Activated CD4-positive, alpha-beta memory T cell treated with anti-CD3 and anti-CD28 coated beads, Interleukin-2, amount 10 ng/mL, durations not matched to agents 7 days and 5 days (primary cell): ENCODE measurements at regions not wholly inside any gene's neighbourhood (a gene's known extent, or its start where the extent isn't known, plus 50 kb on each side); places are given as distances from the start of the nearest gene placed in this dataset.

ENCODE experiments used
- CTCF ChIA-PET: fragments of 350-600 bp; sonication (Branson Sonifier 250); formaldehyde crosslinking; loops from one replicate; lab custom pipeline; 2021; ENCODE audit warnings: antibody characterized with exemption, inconsistent platforms; lab: Charles Lee
- POLR2A ChIA-PET: fragments of 350-600 bp; sonication (Branson Sonifier 250); formaldehyde crosslinking; loops from one replicate; lab custom pipeline; 2021; ENCODE audit warnings: antibody characterized with exemption; lab: Charles Lee
- DNase-seq: peaks from one replicate; pipeline ENCODE4 v3.0.0-alpha.2; 2020
- H3K27ac Mint-ChIP-seq: one replicate; pipeline ENCODE4 v1.8.0; 2021; ENCODE audit warnings: mild to moderate bottlenecking, mixed read lengths
- H3K27me3 Mint-ChIP-seq: one replicate; pipeline ENCODE4 v1.8.0; 2021; ENCODE audit warnings: mixed read lengths
- H3K36me3 Mint-ChIP-seq: one replicate; pipeline ENCODE4 v1.8.0; 2021; ENCODE audit warnings: low read depth, mixed read lengths
- H3K4me1 Mint-ChIP-seq: one replicate; pipeline ENCODE4 v1.8.0; 2021; ENCODE audit warnings: mixed read lengths
- H3K4me3 Mint-ChIP-seq: one replicate; pipeline ENCODE4 v1.8.0; 2021; ENCODE audit warnings: mild to moderate bottlenecking, mixed read lengths
- H3K9me3 Mint-ChIP-seq: one replicate; pipeline ENCODE4 v1.8.0; 2021; ENCODE audit warnings: mixed read lengths

DNA sequence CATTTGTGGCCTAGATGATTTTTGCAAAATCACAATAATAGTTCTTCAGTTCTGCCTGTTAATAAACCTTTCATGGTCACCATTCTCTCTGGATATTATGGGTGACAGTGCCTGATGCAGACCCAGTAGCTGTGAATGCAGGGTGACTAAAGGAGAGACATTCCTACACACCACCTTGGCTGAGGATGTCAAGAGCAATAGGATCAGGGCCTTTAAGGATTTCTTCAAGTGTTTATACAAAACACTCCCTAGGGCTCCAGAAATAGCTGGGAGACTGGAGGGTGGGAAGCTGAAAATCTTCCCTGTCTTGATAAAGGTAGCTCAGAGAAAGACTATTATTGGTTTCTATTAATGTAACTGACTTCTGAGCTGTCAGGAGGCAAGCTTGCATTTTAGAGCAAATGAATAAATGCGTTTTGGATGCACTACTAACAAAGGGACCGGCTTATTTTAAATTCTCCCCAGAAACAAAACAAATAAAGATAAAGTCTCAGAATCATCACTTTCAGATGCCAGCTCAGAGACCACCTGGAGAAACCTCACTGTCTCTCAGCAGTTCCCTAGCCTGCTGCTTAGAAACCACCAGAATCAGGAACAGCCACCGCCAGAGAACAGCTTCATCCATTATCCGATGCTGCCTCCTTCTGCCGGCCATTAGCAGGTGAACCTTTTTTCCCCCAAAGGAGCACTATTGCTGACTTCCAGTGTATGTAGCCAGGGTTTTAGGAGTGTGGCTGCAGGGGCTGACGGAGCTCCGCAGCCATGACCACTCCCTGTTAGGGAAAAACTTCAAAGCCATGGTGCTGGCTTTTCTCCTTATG is 171.4 kb upstream of the DYNLRB2 start:
- Mint-ChIP-seq H3K27ac (no peak overlapping the region), H3K27me3 (peaks cover 4% of the 10 kb centered on the region), H3K9me3 (peaks cover 2% of the 10 kb centered on the region), H3K4me1 (no peaks in the 10 kb centered on the region), H3K4me3 (no peak overlapping the region), H3K36me3 (no peaks in the 10 kb centered on the region)
- ChIA-PET POLR2A (no interaction called here), CTCF (no interaction called here)
- DNase-seq, result no peak

DNA sequence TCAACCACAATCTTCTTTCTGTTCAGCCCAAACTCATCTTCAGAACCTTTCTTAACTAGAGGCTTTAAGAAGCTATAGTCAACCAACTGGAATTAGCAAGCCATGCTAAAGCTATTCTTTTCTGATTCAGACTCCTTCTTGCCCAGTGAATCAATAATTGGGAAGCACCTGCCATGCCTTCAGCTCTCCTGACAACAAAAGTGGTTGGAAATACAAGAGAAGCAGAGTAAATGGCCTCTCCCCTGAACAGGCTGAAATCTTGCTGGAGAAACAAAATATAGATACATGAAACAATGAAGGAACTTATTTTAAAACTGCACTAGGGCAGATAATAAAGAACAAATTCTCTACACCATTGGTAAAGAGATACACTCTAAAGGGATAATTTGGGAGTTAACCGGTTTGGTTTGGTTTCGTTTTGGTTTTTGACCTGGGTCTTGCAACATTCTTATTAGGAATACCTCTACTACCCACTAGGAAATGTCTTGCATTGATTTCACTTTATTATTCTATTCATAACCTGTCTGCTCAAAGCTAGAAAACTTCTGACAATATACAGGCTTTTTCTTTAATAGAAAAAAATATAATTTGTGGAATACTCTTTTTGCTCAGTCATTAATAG is 173.6 kb upstream of the DYNLRB2 start:
- no peaks in the 10 kb centered on the region for H3K4me1 Mint-ChIP-seq
- H3K36me3 Mint-ChIP-seq, result no peaks in the 10 kb centered on the region
- POLR2A ChIA-PET, result no interaction called here
- no peak overlapping the region for H3K27ac Mint-ChIP-seq
- no peak for DNase-seq
- no peak overlapping the region for H3K4me3 Mint-ChIP-seq
- no peaks in the 10 kb centered on the region for H3K9me3 Mint-ChIP-seq
- CTCF ChIA-PET, result no interaction called here
- H3K27me3 Mint-ChIP-seq, result peaks cover 11% of the 10 kb centered on the region

DNA sequence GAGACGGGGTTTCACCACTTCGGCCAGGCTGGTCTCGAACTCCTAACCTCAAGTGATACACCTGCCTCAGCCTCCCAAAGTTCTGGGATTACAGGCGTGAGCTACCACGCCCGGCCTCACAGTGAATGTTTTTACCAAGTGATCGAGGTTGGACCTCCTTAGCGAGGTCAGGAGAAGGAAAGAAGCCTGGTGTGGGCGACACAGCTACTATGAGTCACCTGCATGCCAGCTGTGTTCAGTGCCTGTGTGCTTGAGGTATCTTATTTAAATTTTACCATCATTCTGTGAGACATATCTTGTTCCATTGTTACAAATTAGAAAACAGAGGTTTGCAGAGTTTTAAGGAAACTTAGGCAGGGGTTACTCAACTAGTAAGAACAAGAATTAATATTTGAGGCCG is 174.8 kb upstream of the DYNLRB2 start:
- CTCF ChIA-PET, result no interaction called here

DNA sequence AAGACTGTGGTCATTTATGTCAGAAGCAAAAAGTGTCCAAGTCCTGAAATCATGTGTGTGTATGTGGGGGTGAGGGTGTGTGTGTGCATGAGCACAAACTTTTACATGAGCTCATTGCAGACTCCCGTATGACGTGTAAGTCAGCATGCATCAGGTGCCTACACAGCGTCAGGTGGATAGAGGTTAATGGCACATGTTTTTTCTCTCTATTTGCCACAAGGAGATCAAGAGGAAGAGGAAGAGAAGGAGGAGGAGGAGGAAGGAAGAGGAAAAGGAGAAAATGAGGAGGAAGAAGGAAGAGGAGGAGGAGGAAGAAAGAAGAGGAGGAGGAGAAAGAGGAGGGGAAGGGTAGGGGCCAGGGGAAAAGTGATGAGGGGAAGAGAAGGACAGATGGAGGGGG is 178.0 kb upstream of the DYNLRB2 start:
- CTCF ChIA-PET, result no interaction called here

More for the DNA sequence above, 174.8 kb upstream of the DYNLRB2 start:
- Mint-ChIP-seq H3K4me3 (no peak overlapping the region), H3K9me3 (no peaks in the 10 kb centered on the region), H3K27ac (no peak overlapping the region), H3K27me3 (peaks cover 13% of the 10 kb centered on the region), H3K36me3 (no peaks in the 10 kb centered on the region), H3K4me1 (no peaks in the 10 kb centered on the region)
- POLR2A ChIA-PET, result no interaction called here
- no peak for DNase-seq

DNA sequence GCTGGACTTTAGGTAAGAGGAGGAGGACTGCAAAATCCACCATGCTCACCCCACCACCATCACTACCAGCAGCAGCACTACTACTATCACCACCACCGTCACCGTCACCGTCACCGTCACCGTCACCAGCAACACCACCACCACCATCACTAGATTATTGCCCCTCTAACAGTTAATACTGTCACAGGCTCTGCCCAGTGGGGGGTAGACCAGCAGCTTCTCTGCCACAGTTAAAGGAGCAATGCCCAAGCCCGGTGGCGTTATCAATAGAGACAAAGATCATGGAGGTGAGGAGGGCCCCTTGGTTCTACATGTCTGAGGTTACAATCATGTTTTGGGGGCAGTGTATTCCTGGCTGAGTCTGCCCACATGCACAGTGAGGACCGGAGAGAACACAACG is 184.4 kb upstream of the DYNLRB2 start:
- ChIA-PET POLR2A (no interaction called here), CTCF (no interaction called here)
- H3K27ac Mint-ChIP-seq, result no peak overlapping the region
- DNase-seq, result no peak
- no peaks in the 10 kb centered on the region for H3K9me3 Mint-ChIP-seq
- H3K27me3 Mint-ChIP-seq, result peaks cover 11% of the 10 kb centered on the region
- H3K4me3 Mint-ChIP-seq, result no peak overlapping the region
- H3K4me1 Mint-ChIP-seq, result no peaks in the 10 kb centered on the region
- no peaks in the 10 kb centered on the region for H3K36me3 Mint-ChIP-seq

More for the DNA sequence above, 178.0 kb upstream of the DYNLRB2 start:
- Mint-ChIP-seq H3K36me3 (no peaks in the 10 kb centered on the region), H3K4me1 (no peaks in the 10 kb centered on the region), H3K27me3 (peaks cover 13% of the 10 kb centered on the region), H3K27ac (no peak overlapping the region), H3K9me3 (no peaks in the 10 kb centered on the region), H3K4me3 (no peak overlapping the region)
- POLR2A ChIA-PET, result no interaction called here
- DNase-seq, result no peak

DNA sequence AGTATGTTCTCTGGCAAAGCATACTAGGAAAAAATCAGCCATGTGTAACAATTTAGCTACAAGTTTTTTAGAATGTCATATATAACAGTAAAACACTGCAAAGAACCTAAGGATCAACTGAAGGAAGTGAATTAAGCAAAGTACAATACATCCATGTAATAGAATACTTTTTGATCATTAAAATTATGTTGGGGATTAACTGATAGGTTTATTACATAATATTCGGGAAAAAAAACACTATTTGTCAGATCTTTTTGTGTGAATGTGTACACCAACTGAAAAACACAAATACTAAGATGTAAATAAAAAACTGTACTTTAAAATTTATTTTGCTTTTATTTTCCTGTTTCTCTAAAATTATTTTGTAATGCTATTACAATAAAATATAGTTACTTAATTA is 185.5 kb upstream of the DYNLRB2 start:
- POLR2A ChIA-PET, result no interaction called here
- Mint-ChIP-seq H3K36me3 (no peaks in the 10 kb centered on the region), H3K27ac (no peak overlapping the region), H3K27me3 (peaks cover 11% of the 10 kb centered on the region), H3K9me3 (no peaks in the 10 kb centered on the region), H3K4me3 (no peak overlapping the region), H3K4me1 (no peaks in the 10 kb centered on the region)
- CTCF ChIA-PET, result no interaction called here
- no peak for DNase-seq

DNA sequence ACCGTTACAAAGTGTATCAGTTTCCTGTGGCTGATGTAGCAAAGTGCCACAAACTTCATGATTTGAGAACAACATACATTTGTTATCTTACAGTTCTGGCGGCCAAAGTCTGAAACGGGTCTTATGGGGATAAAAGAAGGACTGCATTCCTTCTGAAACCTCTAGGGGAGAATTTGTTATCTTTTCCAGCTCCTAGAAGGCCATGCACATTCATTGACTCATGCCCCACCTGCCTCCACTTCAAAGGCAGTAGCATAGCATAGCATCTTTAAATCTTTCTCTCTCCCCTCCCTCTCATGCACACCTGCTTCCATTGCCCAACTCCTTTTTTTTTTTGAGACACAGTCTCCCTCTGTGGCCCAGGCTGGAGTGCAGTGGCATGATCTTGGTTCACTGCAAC is 190.7 kb upstream of the DYNLRB2 start:
- CTCF ChIA-PET, result no interaction called here

DNA sequence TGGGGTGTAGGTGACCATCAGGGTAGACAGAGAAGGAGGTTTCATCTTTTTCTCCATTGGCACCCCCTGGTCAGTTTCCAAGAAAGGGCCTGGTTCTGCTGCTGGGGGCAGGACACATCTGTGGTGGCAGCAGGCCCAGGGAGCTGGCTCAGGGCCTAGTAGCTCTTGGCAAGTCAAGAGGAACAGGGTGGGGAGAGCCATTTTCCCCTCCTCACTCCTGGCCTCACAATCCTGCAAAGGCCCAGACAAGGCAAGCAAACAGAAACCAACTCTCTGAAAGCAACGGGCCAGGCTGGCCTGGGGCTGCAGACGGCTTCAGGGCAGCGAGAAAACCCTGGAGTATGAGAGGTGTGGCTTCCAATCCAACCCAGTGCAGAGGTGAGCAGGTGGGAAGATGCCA is 192.9 kb upstream of the DYNLRB2 start:
- POLR2A ChIA-PET, result no interaction called here
- Mint-ChIP-seq H3K9me3 (peaks cover 3% of the 10 kb centered on the region), H3K36me3 (no peaks in the 10 kb centered on the region), H3K4me3 (no peak overlapping the region), H3K27me3 (peaks cover 8% of the 10 kb centered on the region), H3K4me1 (no peaks in the 10 kb centered on the region), H3K27ac (no peak overlapping the region)
- CTCF ChIA-PET, result no interaction called here
- DNase-seq, result no peak

More for the DNA sequence above, 190.7 kb upstream of the DYNLRB2 start:
- H3K27me3 Mint-ChIP-seq, result peaks cover 9% of the 10 kb centered on the region
- H3K9me3 Mint-ChIP-seq, result peaks cover 3% of the 10 kb centered on the region
- H3K27ac Mint-ChIP-seq, result no peak overlapping the region
- POLR2A ChIA-PET, result no interaction called here
- no peak for DNase-seq
- H3K36me3 Mint-ChIP-seq, result no peaks in the 10 kb centered on the region
- no peaks in the 10 kb centered on the region for H3K4me1 Mint-ChIP-seq
- H3K4me3 Mint-ChIP-seq, result no peak overlapping the region

DNA sequence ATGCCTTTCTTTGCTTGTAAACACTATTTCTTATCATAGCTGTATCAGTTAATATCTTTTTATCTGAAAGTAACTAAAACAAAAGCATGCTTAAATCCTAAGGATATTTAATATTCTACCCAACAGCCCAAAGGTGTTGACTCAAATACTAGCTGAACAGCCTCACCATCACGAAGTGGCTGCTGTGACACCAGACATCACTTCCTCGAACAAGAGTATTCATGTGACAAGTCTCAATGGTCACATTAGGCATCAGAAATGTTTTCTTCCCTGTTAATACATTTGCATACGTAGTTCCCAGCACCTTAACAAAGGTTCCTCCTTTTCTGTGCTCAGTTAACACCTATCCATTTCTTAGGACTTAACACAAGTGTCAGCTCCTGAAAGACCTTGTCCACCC is 193.8 kb upstream of the DYNLRB2 start:
- peaks cover 3% of the 10 kb centered on the region for H3K9me3 Mint-ChIP-seq
- POLR2A ChIA-PET, result no interaction called here
- CTCF ChIA-PET, result no interaction called here
- H3K27ac Mint-ChIP-seq, result no peak overlapping the region
- no peaks in the 10 kb centered on the region for H3K36me3 Mint-ChIP-seq
- H3K4me3 Mint-ChIP-seq, result no peak overlapping the region
- peaks cover 7% of the 10 kb centered on the region for H3K27me3 Mint-ChIP-seq
- H3K4me1 Mint-ChIP-seq, result no peaks in the 10 kb centered on the region
- DNase-seq, result no peak

DNA sequence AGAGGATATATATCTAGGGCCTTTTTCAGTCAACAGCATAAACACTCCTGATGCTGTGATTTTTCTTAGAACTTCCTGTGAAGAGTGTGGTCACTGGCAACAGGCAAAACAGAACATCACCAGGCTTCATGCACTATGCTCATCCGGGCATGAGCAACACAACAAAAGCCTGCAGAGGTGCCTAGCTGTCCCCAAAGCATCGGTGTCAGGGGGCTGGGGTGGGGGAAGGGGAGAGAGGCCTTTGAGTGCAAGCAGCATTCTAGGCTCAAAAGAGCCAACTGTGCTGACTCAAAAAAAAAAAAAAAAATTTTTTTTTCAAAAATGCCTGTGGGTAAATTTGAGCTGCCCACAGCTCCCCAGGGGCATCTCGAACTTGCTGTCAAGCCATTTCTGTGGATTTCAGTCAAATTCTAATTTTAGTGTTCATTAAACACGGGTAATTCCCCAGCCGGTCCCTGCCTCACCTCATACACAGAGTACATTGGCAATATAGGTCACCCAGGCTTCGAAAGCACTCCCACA is 194.6 kb upstream of the DYNLRB2 start:
- no peak overlapping the region for H3K27ac Mint-ChIP-seq
- H3K4me1 Mint-ChIP-seq, result no peaks in the 10 kb centered on the region
- no peaks in the 10 kb centered on the region for H3K36me3 Mint-ChIP-seq
- POLR2A ChIA-PET, result no interaction called here
- H3K4me3 Mint-ChIP-seq, result no peak overlapping the region
- peaks cover 3% of the 10 kb centered on the region for H3K9me3 Mint-ChIP-seq
- no peak for DNase-seq
- CTCF ChIA-PET, result no interaction called here
- H3K27me3 Mint-ChIP-seq, result peaks cover 6% of the 10 kb centered on the region

DNA sequence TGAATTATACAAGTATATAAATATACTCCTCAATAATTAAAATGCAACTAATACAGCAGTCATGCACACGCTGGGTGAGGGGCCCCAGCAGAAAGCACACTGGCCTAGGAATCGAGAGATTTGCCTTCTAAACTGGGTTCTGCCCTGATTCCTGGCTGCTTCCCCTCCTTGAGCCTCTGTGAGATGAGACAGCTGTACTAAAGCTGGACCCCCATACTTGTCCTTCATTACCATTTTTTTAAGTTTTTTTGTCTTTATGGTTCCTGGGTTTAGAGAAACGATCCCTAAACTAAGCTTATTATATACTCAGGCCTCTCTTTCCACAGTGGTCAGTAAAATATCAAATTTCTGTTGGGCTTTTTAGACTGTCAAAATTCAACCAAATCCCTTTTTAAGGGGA is 195.1 kb upstream of the DYNLRB2 start:
- no peaks in the 10 kb centered on the region for H3K36me3 Mint-ChIP-seq
- peaks cover 9% of the 10 kb centered on the region for H3K27me3 Mint-ChIP-seq
- POLR2A ChIA-PET, result no interaction called here
- no peaks in the 10 kb centered on the region for H3K4me1 Mint-ChIP-seq
- H3K4me3 Mint-ChIP-seq, result no peak overlapping the region
- no peak for DNase-seq
- CTCF ChIA-PET, result no interaction called here
- H3K9me3 Mint-ChIP-seq, result peaks cover 3% of the 10 kb centered on the region
- H3K27ac Mint-ChIP-seq, result no peak overlapping the region

DNA sequence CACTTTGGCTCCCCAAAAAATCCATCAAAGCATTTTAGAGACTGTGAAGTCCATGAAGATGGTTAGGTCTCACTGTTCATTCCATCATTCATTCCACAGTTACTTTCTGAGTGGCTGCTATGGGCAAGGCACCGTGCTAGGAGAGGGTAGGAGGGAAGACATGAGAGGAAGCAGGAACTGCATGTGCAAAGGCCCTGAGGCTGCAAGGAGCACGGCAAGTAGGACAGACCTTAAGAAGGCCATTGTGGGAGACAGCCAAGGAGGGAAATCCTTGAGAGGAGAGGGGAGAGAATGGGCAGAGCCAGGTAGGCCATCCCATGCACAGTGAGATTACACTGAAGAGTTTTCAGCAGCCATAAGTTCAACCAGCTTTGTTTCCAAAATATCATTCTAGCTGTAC is 196.2 kb upstream of the DYNLRB2 start:
- H3K27ac Mint-ChIP-seq, result no peak overlapping the region
- H3K27me3 Mint-ChIP-seq, result peaks cover 12% of the 10 kb centered on the region
- ChIA-PET POLR2A (no interaction called here), CTCF (no interaction called here)
- no peak for DNase-seq
- no peaks in the 10 kb centered on the region for H3K36me3 Mint-ChIP-seq
- no peaks in the 10 kb centered on the region for H3K4me1 Mint-ChIP-seq
- peaks cover 3% of the 10 kb centered on the region for H3K9me3 Mint-ChIP-seq
- H3K4me3 Mint-ChIP-seq, result no peak overlapping the region

DNA sequence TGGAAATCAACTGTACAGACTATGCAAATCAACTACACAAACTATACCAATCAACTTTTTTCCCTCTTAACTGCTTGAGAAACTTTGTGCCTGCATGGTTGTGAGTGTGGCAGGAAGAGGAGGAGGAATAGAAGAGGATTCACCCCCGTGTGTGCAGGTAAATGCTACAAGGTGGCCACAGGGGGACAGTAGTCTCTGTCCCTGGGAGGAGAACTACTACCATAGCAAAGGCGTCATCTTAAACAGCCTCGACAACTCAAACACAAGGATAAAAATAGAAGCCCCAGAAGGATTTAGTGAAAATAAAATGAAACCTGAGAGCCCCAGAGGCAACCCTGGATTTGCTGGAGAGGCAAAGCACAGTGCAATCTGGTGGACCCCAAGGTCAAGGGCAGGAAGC is 199.5 kb upstream of the DYNLRB2 start:
- H3K9me3 Mint-ChIP-seq, result no peaks in the 10 kb centered on the region
- ChIA-PET POLR2A (no interaction called here), CTCF (no interaction called here)
- peaks cover 18% of the 10 kb centered on the region for H3K27me3 Mint-ChIP-seq
- H3K36me3 Mint-ChIP-seq, result no peaks in the 10 kb centered on the region
- no peak overlapping the region for H3K4me3 Mint-ChIP-seq
- no peak for DNase-seq
- H3K4me1 Mint-ChIP-seq, result no peaks in the 10 kb centered on the region
- no peak overlapping the region for H3K27ac Mint-ChIP-seq

DNA sequence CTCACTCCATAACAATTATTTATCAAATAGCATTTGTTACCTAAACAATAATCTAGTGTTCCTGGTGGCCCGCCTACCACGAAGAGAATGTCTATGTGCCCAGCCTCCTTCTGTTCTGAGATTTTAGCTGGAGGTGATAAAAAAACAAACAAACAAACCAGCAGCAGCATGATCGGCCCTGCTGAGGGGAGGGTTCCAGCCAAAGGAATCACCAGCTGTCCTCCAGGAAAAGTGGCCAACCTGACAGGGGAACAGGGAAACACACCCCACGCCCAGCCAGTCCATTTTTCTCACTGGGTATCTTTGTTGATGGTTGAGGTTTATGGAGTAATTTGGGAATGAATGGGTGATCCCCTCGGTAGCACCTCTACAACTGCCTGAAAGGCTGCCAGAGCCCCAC is 203.0 kb upstream of the DYNLRB2 start:
- DNase-seq, result no peak
- CTCF ChIA-PET, result interaction anchor here (0.6 kb wide), 2 partner anchors 32 to 96 kb away, joined by 3 to 4 read pairs; no protein-coding TSS in a partner anchor
- H3K4me1 Mint-ChIP-seq, result no peaks in the 10 kb centered on the region
- no peak overlapping the region for H3K27ac Mint-ChIP-seq
- no peaks in the 10 kb centered on the region for H3K9me3 Mint-ChIP-seq
- H3K4me3 Mint-ChIP-seq, result no peak overlapping the region
- POLR2A ChIA-PET, result no interaction called here
- H3K27me3 Mint-ChIP-seq, result peaks cover 14% of the 10 kb centered on the region
- no peaks in the 10 kb centered on the region for H3K36me3 Mint-ChIP-seq
